Ascending aorta (tissue), 2 donors: ENCODE measurements at regions not wholly inside any gene's neighbourhood (a gene's known extent, or its start where the extent isn't known, plus 50 kb on each side); places are given as distances from the start of the nearest gene placed in this dataset.

Experiments used
- DNase-seq, 2 donors: peaks; one replicate each; pipeline ENCODE4 v3.0.0-alpha.2; 2019; ENCODE audit warnings: low spot score in 2 of 2
- H3K27ac ChIP-seq, 2 donors: fragments of 200-600 bp; sonication (generic); one replicate each; pipeline ENCODE4 v1.5.1; 2016 to 2017; ENCODE audit warnings: mild to moderate bottlenecking in 1 of 2
- H3K27me3 ChIP-seq: fragments of 200-600 bp; sonication (generic); one replicate; pipeline ENCODE4 v1.5.1; 2017
- H3K36me3 ChIP-seq, 2 donors: fragments of 200-600 bp; sonication (generic); one replicate each; pipeline ENCODE4 v1.5.1; 2016
- H3K4me1 ChIP-seq, 2 donors: fragments of 200-600 bp; sonication (generic); one replicate each; pipeline ENCODE4 v1.5.1; 2016 to 2017; ENCODE audit warnings: mild to moderate bottlenecking in 1 of 2
- H3K4me3 ChIP-seq, 2 donors: fragments of 200-600 bp; sonication (generic); one replicate each; pipeline ENCODE4 v1.5.1; 2016 to 2017; ENCODE audit warnings: mild to moderate bottlenecking in 1 of 2
- H3K9me3 ChIP-seq, 2 donors: fragments of 200-600 bp; sonication (generic); one replicate each; pipeline ENCODE4 v1.5.1; 2016
- CTCF ChIP-seq, 3 experiments: fragments of 200-600 bp in 2 of 3; fragments of 450-650 bp in 1 of 3; sonication (generic) in 2 of 3; IDR thresholded peaks; one replicate each; pipeline ENCODE4 v1.5.1; 2016 to 2019; ENCODE audit warnings: antibody characterized with exemption in 3 of 3, mild to moderate bottlenecking in 1 of 3, moderate library complexity in 1 of 3
- intact Hi-C: fragments of 100-400 bp; cut with DNase I; formaldehyde crosslinking; loops from one replicate; pipeline ENCODE4 v1.15.1; 2023

- DNase-seq, result no peak
- TF ChIP-seq CTCF (IDR thresholded peaks at IDR 0.05), result no peak
- Histone ChIP-seq H3K36me3 (no peaks in the 10 kb centered on the region), H3K27me3 (no peaks in the 10 kb centered on the region), H3K4me3 (no peak overlapping the region), H3K9me3 (peaks cover 0 to 4% of the 10 kb centered on the region in 2 donors), H3K4me1 (no peaks in the 10 kb centered on the region), H3K27ac (no peak overlapping the region)
- intact Hi-C loops, result no loop called here
Measured at GRCh38 chr11:64501500-64502427, 54.0 kb upstream of the SLC22A11 start.

DNA sequence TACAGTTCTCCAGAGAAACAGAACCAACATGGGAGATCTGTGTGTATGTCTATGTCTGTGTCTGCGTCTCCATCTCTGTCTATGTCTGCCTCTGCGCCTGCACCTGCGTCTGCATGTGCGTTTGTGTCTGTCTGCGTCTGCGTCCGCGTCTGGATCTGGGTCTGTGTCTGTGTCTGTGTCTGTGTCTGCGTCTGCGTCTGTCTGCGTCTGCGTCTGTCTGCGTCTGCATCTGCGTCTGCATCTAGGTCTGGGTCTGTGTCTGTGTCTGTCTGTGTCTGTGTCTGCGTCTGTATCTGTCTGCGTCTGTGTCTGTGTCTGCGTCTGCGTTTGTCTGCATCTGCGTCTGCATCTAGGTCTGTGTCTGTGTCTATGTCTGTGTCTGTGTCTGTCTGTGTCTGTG lies 53.1 kb upstream of the SLC22A11 start:
- DNase-seq, result peak in 1 of 2 donors; percentile 30
- Histone ChIP-seq H3K4me3 (no peak overlapping the region), H3K9me3 (peaks cover 0 to 4% of the 10 kb centered on the region in 2 donors), H3K36me3 (no peaks in the 10 kb centered on the region), H3K4me1 (no peaks in the 10 kb centered on the region), H3K27ac (no peak overlapping the region), H3K27me3 (no peaks in the 10 kb centered on the region)
- intact Hi-C loops, result no loop called here
- TF ChIP-seq CTCF (IDR thresholded peaks at IDR 0.05), result no peak

GRCh38 chr11:64503186-64503753 lies 52.5 kb upstream of the SLC22A11 start:
- Histone ChIP-seq H3K4me1 (no peaks in the 10 kb centered on the region), H3K4me3 (no peak overlapping the region), H3K27ac (no peak overlapping the region), H3K36me3 (no peaks in the 10 kb centered on the region), H3K9me3 (peaks cover 0 to 4% of the 10 kb centered on the region in 2 donors), H3K27me3 (no peaks in the 10 kb centered on the region)
- no peak for TF ChIP-seq CTCF (IDR thresholded peaks at IDR 0.05)
- intact Hi-C loops, result no loop called here
- DNase-seq, result no peak

DNA sequence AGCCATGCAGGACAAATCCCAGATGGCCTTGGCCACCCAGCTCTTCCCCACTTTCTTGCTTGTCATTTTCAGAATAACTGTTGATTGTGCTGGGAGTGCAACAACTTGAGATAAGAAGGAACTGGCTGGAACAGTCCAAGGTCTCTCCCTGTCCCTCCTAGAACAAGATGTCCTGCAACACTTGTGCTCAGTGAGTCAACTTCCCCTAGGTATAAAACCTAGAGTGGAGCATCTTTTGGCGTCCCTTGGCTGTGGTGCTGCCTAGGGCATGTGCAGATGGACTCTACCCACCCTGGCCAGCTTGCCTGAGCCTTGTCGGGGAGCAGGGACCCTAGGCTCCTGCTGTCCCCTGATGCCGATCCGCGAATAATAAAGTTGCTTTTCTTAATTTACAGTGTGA lies 50.7 kb upstream of the SLC22A11 start:
- Histone ChIP-seq H3K27ac (no peak overlapping the region), H3K4me3 (no peak overlapping the region), H3K4me1 (no peaks in the 10 kb centered on the region), H3K27me3 (no peaks in the 10 kb centered on the region), H3K9me3 (peaks cover 0 to 4% of the 10 kb centered on the region in 2 donors), H3K36me3 (no peaks in the 10 kb centered on the region)
- no peak for TF ChIP-seq CTCF (IDR thresholded peaks at IDR 0.05)
- intact Hi-C loops, result no loop called here
- no peak for DNase-seq
